H9 (cell line): ENCODE measurements at regions not wholly inside any gene's neighbourhood (a gene's known extent, or its start where the extent isn't known, plus 50 kb on each side); places are given as distances from the start of the nearest gene placed in this dataset.

Experiments
- DNase-seq: peaks from one replicate; pipeline ENCODE4 v3.0.0-alpha.2; 2017
- H2AFZ ChIP-seq: one replicate; pipeline ENCODE4 v1.6.1; 2013; ENCODE audit warnings: mild to moderate bottlenecking, low read length, control low read depth, moderate library complexity
- H2AK5ac ChIP-seq: 2 replicates; pipeline ENCODE4 v1.6.1; 2013; ENCODE audit warnings: low read length, control low read depth, mixed read lengths; ENCODE audit not compliant: insufficient read length
- H2BK120ac ChIP-seq: one replicate; pipeline ENCODE4 v1.6.1; 2013; ENCODE audit warnings: low read depth, mild to moderate bottlenecking, low read length, control low read depth, inconsistent platforms; ENCODE audit not compliant: poor library complexity, severe bottlenecking
- H2BK12ac ChIP-seq: 2 replicates; pipeline ENCODE4 v1.6.1; 2013; ENCODE audit warnings: low read length, control low read depth, mixed read lengths, low read depth; ENCODE audit not compliant: insufficient read length
- H2BK15ac ChIP-seq: 2 replicates; pipeline ENCODE4 v1.6.1; 2013; ENCODE audit warnings: low read depth, low read length, control low read depth
- H2BK20ac ChIP-seq: one replicate; pipeline ENCODE4 v1.6.1; 2013; ENCODE audit warnings: low read depth, mild to moderate bottlenecking, low read length, control low read depth, inconsistent platforms; ENCODE audit not compliant: poor library complexity, severe bottlenecking
- H2BK5ac ChIP-seq: 2 replicates; pipeline ENCODE4 v1.6.1; 2013; ENCODE audit warnings: low read length, control low read depth, mixed read lengths; ENCODE audit not compliant: insufficient read length
- H3K14ac ChIP-seq: 2 replicates; pipeline ENCODE4 v1.6.1; 2013; ENCODE audit warnings: low read length, control low read depth; ENCODE audit not compliant: insufficient read depth
- H3K18ac ChIP-seq: 2 replicates; pipeline ENCODE4 v1.6.1; 2013; ENCODE audit warnings: low read depth, mild to moderate bottlenecking, mixed read lengths, low read length, control low read depth; ENCODE audit not compliant: insufficient read length
- H3K23ac ChIP-seq: 2 replicates; pipeline ENCODE4 v1.6.1; 2013; ENCODE audit warnings: low read length, control low read depth, mixed read lengths, low read depth; ENCODE audit not compliant: insufficient read length
- H3K23me2 ChIP-seq: 2 replicates; pipeline ENCODE4 v1.6.1; 2013; ENCODE audit warnings: low read depth, mild to moderate bottlenecking, mixed read lengths, low read length, control low read depth; ENCODE audit not compliant: insufficient read length, poor library complexity, severe bottlenecking
- H3K27ac ChIP-seq: 2 replicates; pipeline ENCODE4 v1.5.1; 2013; ENCODE audit warnings: low read length, control low read depth, mixed read lengths, low read depth; ENCODE audit not compliant: insufficient read length
- H3K27me3 ChIP-seq: 2 replicates; pipeline ENCODE4 v1.6.1; 2013; ENCODE audit warnings: low read length, control low read depth, inconsistent platforms; ENCODE audit not compliant: insufficient read depth
- H3K4ac ChIP-seq: 2 replicates; pipeline ENCODE4 v1.6.1; 2013; ENCODE audit warnings: low read depth, mild to moderate bottlenecking, control low read depth, inconsistent platforms, low read length, moderate library complexity
- H3K4me1 ChIP-seq: 2 replicates; pipeline ENCODE4 v1.6.1; 2013; ENCODE audit warnings: low read length, control low read depth, inconsistent platforms; ENCODE audit not compliant: insufficient read depth
- H3K4me2 ChIP-seq: 2 replicates; pipeline ENCODE4 v1.6.1; 2013; ENCODE audit warnings: low read length, control low read depth, mixed read lengths; ENCODE audit not compliant: insufficient read length, insufficient read depth
- H3K56ac ChIP-seq: 2 replicates; pipeline ENCODE4 v1.6.1; 2013; ENCODE audit warnings: low read depth, mild to moderate bottlenecking, mixed read lengths, low read length, control low read depth; ENCODE audit not compliant: insufficient read length
- H3K79me1 ChIP-seq: 2 replicates; pipeline ENCODE4 v1.6.1; 2013; ENCODE audit warnings: low read depth, mild to moderate bottlenecking, moderate library complexity, low read length, control low read depth, inconsistent platforms; ENCODE audit not compliant: insufficient read depth, poor library complexity, severe bottlenecking
- H3K79me2 ChIP-seq: 2 replicates; pipeline ENCODE4 v1.6.1; 2013; ENCODE audit warnings: low read length, control low read depth, inconsistent platforms; ENCODE audit not compliant: insufficient read depth
- H3K9ac ChIP-seq: 2 replicates; pipeline ENCODE4 v1.6.1; 2013; ENCODE audit warnings: low read length, control low read depth, mixed read lengths; ENCODE audit not compliant: insufficient read length; ENCODE audit errors: extremely low read depth
- H3K9me3 ChIP-seq: one replicate; pipeline ENCODE4 v1.6.1; 2013; ENCODE audit warnings: low read depth, low read length, inconsistent platforms; ENCODE audit not compliant: control insufficient read depth
- H3T11ph ChIP-seq: one replicate; pipeline ENCODE4 v1.6.1; 2013; ENCODE audit warnings: mild to moderate bottlenecking, low read length, control low read depth, inconsistent platforms
- H4K20me1 ChIP-seq: one replicate; pipeline ENCODE4 v1.6.1; 2013; ENCODE audit not compliant: control insufficient read depth, insufficient read length, insufficient read depth
- H4K5ac ChIP-seq: 2 replicates; pipeline ENCODE4 v1.6.1; 2013; ENCODE audit warnings: low read depth, mild to moderate bottlenecking, mixed read lengths, low read length, control low read depth; ENCODE audit not compliant: insufficient read length
- H4K8ac ChIP-seq: replicated peaks from 2 replicates; pipeline ENCODE4 v1.6.1; 2013; ENCODE audit warnings: low read length, control low read depth, mixed read lengths, low read depth; ENCODE audit not compliant: insufficient read length
- H4K91ac ChIP-seq: 2 replicates; pipeline ENCODE4 v1.6.1; 2013; ENCODE audit warnings: low read depth, mild to moderate bottlenecking, moderate library complexity, mixed read lengths, low read length, control low read depth; ENCODE audit not compliant: insufficient read length
- H3K27ac Mint-ChIP-seq, 3 experiments: 2 replicates in 2 of 3; 3 replicates in 1 of 3; pipeline ENCODE4 v1.8.0; 2020 to 2021; ENCODE audit warnings: mixed read lengths in 3 of 3, mild to moderate bottlenecking in 1 of 3, moderate library complexity in 1 of 3
- H3K27me3 Mint-ChIP-seq: 2 replicates; pipeline ENCODE4 v1.8.0; 2021; ENCODE audit warnings: low read depth, mild to moderate bottlenecking, moderate library complexity, mixed read lengths
- H3K36me3 Mint-ChIP-seq, 3 experiments: 2 replicates in 2 of 3; 3 replicates in 1 of 3; pipeline ENCODE4 v1.8.0; 2020 to 2021; ENCODE audit warnings: low read depth in 3 of 3, mixed read lengths in 3 of 3; ENCODE audit not compliant: insufficient read depth in 1 of 3
- H3K4me1 Mint-ChIP-seq, 2 experiments: 2 replicates each; pipeline ENCODE4 v1.8.0; 2020; ENCODE audit warnings: mixed read lengths in 2 of 2
- H3K4me3 Mint-ChIP-seq, 2 experiments: 2 replicates in 1 of 2; 3 replicates in 1 of 2; pipeline ENCODE4 v1.8.0; 2020 to 2021; ENCODE audit warnings: mild to moderate bottlenecking in 2 of 2, mixed read lengths in 2 of 2, moderate library complexity in 1 of 2
- H3K9me3 Mint-ChIP-seq, 2 experiments: 2 replicates in 1 of 2; 3 replicates in 1 of 2; pipeline ENCODE4 v1.8.0; 2020; ENCODE audit warnings: mild to moderate bottlenecking in 2 of 2, mixed read lengths in 2 of 2, moderate library complexity in 1 of 2
- WGBS: extraction: QIAGEN DNeasy Blood & Tissue Kit; methylation state at CpG from one replicate; pipeline ENCODE4 v1.1.7; 2013; ENCODE audit warnings: missing lambda C conversion rate, low lambda C conversion rate, mixed read lengths; ENCODE audit not compliant: insufficient read length; ENCODE audit errors: extremely low coverage; 5-methylcytosine and 5-hydroxymethylcytosine counted together
- TF ChIP-seq, protein P1 (sequence below): fragments of 200-600 bp; sonication (generic); conservative IDR thresholded peaks from 3 replicates; pipeline ENCODE4 v1.8.0; 2021; ENCODE audit warnings: antibody characterized with exemption, mild to moderate bottlenecking

DNA sequence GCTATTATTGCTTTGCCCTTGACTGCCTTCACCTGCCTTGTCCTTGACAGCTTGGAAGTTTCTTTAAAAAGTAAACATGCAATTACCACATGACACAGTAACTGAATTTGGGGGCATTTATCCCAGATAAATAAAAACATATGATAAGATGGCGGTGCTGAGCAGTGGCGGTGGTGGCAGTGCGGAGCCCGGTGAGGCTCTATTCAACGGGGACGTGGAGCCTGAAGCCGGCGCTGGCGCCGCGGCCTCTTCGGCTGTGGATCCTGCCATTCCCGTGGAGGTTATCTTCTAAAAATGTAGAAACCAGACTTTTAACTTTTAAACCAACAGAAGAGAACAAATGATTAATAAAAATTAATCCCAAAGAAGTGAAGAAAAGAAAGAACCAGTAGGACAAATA, 59.7 kb upstream of the ZDHHC15 start:
- Histone ChIP-seq H4K20me1 (no peaks in the 10 kb centered on the region), H3K4me1 (no peaks in the 10 kb centered on the region), H3K27me3 (no peaks in the 10 kb centered on the region), H2BK120ac (no peak overlapping the region), H3K56ac (no peak overlapping the region), H3K23ac (no peak overlapping the region), H3K18ac (no peak overlapping the region), H3K4me2 (no peak overlapping the region), H2AK5ac (no peak overlapping the region), H2BK15ac (no peak overlapping the region), H2BK12ac (no peak overlapping the region), H3K27ac (no peak overlapping the region), H2BK5ac (no peak overlapping the region), H2AFZ (no peak overlapping the region), H4K5ac (no peak overlapping the region), H3K79me2 (no peaks in the 10 kb centered on the region), H3K14ac (no peak overlapping the region), H4K8ac (no peak overlapping the region), H3K9ac (no peak overlapping the region), H3K23me2 (no peaks in the 10 kb centered on the region), H3K79me1 (no peaks in the 10 kb centered on the region), H2BK20ac (no peak overlapping the region), H4K91ac (no peak overlapping the region), H3K4ac (no peak overlapping the region), H3K9me3 (peaks cover 22% of the 10 kb centered on the region), H3T11ph (no peak overlapping the region)
- Mint-ChIP-seq H3K4me3 (no peak overlapping the region), H3K27ac (no peak overlapping the region), H3K4me1 (no peaks in the 10 kb centered on the region), H3K9me3 (peaks cover 76 to 84% of the 10 kb centered on the region in 2 experiments), H3K36me3 (peaks cover 9 to 18% (median 13%) of the 10 kb centered on the region in 3 experiments), H3K27me3 (no peaks in the 10 kb centered on the region)
- DNase-seq = no peak
- TF ChIP-seq, protein P1, sequence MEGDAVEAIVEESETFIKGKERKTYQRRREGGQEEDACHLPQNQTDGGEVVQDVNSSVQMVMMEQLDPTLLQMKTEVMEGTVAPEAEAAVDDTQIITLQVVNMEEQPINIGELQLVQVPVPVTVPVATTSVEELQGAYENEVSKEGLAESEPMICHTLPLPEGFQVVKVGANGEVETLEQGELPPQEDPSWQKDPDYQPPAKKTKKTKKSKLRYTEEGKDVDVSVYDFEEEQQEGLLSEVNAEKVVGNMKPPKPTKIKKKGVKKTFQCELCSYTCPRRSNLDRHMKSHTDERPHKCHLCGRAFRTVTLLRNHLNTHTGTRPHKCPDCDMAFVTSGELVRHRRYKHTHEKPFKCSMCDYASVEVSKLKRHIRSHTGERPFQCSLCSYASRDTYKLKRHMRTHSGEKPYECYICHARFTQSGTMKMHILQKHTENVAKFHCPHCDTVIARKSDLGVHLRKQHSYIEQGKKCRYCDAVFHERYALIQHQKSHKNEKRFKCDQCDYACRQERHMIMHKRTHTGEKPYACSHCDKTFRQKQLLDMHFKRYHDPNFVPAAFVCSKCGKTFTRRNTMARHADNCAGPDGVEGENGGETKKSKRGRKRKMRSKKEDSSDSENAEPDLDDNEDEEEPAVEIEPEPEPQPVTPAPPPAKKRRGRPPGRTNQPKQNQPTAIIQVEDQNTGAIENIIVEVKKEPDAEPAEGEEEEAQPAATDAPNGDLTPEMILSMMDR = no peak
- no CpG with 5 or more reads among the region's 13 CpGs for WGBS
